OCI-M1 (cell line): ENCODE measurements at regions not wholly inside any gene's neighbourhood (a gene's known extent, or its start where the extent isn't known, plus 50 kb on each side); places are given as distances from the start of the nearest gene placed in this dataset.
A peak's percentile ranks its signal among the peaks of the same experiment; 100 is the strongest.
"Not testable (repeated sequence)": the region's sequence is repeated elsewhere in the genome, so short reads cannot be mapped to it uniquely, and the experiment has no call there.

Experiments
- DNase-seq: peaks from one replicate; lab custom pipeline; 2025; lab: John Stamatoyannopoulos, UW

- DNase-seq = no peak
These were observed 97.0 kb upstream of the GRIP1 start for GRCh38 chr12:66775871-66776270.

GRCh38 chr12:66776974-66777373 lies 98.1 kb upstream of the GRIP1 start:
- DNase-seq = no peak

GRCh38 chr12:66779466-66779865 lies 100.6 kb upstream of the GRIP1 start:
- DNase-seq = no peak

GRCh38 chr12:66786531-66787308 lies 107.8 kb upstream of the GRIP1 start:
- DNase-seq = no peak

- no peak for DNase-seq
These were observed 120.7 kb upstream of the GRIP1 start for GRCh38 chr12:66799551-66799950.

DNA sequence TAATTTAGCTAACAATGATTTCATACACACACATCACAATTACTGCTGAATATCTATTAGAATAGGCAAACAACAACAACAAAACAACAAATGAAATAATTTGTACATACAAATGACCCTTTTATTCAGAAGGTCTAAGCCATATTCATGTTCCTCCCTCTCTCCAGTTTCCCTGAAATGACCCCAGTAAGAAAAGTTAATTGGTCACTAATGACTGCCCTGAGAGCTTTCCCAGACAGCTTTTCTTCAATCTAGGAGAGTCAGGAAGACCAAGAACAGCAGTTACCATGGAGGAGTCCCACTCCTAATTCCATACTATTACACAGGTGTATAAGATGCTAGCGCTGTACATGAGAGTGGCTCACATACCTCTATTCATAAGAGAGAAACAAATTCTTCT lies 121.2 kb upstream of the GRIP1 start:
- no peak for DNase-seq

DNA sequence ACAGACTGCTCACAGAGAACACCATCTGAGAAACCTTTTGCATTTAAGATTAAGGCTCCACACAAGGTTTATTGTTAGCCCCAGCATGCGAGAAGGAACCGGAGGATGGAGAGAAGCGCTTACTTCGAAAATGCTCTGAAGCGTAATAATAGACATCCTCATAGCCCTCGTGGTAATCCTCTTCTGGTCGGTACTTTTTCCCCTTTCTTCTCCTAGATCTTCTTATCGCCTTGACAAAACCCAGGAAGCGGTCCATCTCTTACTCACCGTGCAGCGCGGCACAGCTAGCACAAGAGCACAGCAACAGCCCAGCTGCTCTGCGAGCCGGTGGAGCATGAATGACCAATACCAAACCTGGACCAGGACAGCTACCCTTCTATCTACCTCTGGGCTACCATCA lies 125.1 kb upstream of the GRIP1 start:
- no peak for DNase-seq

DNA sequence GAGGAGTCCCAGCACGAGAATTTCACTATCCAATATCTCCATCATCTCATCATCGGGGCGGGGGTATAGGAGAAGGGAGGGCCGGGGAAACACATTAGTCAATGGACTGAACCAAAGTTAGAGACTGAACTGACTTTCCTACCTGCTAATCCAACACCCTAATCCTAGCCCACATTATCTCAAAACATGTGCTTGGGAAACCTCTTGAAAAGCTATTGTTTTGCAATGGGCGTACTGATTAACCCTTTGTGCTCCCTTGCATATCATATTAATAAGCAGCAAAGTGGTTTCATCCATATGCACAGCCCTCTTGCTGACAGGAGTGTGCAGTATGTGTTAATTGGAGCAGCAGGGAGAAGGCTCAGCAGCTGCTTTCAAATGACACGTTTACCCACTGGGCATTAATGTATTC lies 125.7 kb upstream of the GRIP1 start:
- no peak for DNase-seq

DNA sequence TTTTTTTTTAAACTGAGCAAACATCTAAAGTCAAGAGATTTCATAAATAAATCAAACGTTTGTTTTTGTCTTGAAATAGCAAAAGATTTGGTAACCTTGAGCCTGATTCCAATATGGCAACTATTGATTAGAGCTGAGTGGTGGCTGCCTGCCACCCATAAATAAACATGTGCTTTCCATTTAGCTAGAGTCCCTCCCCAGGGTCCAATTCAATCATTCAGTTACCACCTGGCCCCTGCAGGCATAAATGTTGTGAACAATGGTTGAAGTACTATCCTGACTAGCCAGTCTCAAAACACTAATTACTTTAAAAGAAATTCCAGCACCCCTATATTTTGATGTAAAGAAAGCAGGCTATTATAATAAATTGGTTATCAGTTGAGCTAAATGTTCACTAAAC lies 129.7 kb upstream of the GRIP1 start:
- no peak for DNase-seq

- no peak for DNase-seq
These were observed 134.4 kb upstream of the GRIP1 start for GRCh38 chr12:66813137-66813892.

DNA sequence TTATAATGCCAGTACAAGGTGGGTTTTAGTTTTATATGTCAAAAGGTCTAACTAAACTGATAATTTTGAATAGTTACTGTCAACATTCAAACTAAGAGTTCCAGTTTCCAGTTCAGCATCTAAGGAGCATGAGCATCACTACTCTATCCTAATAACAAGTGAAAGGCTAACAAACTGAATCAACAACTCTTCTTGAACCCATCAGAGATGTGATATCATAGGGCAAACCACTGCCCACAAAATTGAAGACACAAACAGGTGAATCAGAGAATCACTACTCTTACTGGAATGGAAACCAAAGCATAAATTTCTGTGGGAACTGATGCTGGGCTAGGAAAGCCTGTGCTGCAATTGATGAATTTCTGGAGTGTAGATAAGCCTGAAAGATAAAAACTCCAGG lies 140.7 kb upstream of the GRIP1 start:
- DNase-seq = no peak

DNA sequence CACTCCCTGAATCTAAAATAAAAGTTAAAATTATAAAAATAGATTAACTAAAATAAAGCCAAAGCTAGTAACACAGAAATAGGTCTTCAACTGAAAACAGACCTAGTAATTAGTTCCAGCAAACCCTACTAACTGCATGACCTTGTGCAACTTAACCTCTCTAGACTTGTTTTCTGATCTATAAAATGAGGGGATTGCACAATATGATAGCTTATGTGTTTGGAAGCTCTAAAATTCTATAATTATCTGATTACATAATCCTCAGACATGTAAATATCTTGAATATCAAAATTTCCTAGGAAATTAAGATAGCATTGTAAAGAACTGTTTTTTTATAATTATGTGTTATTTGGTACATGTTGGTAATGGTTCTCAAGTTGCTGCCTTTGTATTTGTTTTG lies 144.1 kb upstream of the GRIP1 start:
- no peak for DNase-seq

GRCh38 chr12:66823857-66824570 lies 145.1 kb upstream of the GRIP1 start:
- no peak for DNase-seq

GRCh38 chr12:66825921-66826320 lies 147.0 kb upstream of the GRIP1 start:
- not testable (repeated sequence) for DNase-seq

GRCh38 chr12:66829660-66830325 lies 150.9 kb upstream of the GRIP1 start:
- DNase-seq = no peak

- no peak for DNase-seq
These were observed 152.6 kb upstream of the GRIP1 start for GRCh38 chr12:66831495-66831894.

GRCh38 chr12:66832997-66833396 lies 154.1 kb upstream of the GRIP1 start:
- DNase-seq = no peak

DNA sequence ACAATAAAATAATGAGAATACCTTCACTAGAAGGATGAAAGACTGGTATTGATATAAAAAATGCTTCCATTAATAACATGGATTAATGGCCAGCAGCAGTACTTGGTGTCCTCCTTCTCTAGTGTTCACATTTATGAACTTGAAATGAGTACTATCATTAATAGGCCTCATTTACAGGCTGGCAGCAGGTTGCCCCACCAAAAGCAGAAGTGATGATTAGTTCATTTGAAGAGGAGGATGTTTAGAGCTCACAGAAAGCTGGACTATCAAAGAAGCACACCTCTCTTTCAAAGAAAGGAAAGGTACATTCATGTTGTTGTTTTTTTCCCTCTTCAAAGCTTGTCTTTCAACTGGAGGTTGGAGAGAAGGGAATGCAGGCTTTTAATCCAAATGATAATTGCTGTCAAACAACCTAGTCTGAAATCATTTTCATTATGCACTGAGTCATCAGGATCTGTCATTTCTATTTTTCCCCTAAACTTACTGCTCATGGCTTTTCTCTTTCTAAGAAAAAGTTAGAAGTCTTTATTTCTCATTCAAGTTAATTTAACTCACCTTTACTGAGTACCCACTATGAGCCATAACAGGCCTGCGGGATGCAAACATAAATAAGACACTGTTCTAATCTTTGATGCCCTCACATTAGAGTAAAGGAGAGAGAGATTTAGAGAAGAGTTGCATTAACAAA lies 157.9 kb upstream of the GRIP1 start:
- no peak for DNase-seq

GRCh38 chr12:66837311-66837627 lies 158.4 kb upstream of the GRIP1 start:
- no peak for DNase-seq

- DNase-seq = no peak
These were observed 159.5 kb upstream of the GRIP1 start for GRCh38 chr12:66838366-66838765.

GRCh38 chr12:66848967-66849366 lies 170.1 kb upstream of the GRIP1 start:
- no peak for DNase-seq

- DNase-seq = peak; percentile 71
These were observed 172.3 kb upstream of the GRIP1 start for GRCh38 chr12:66851134-66851533.
